Adrenal gland (tissue), 9 donors: ENCODE measurements at regions not wholly inside any gene's neighbourhood (a gene's known extent, or its start where the extent isn't known, plus 50 kb on each side); places are given as distances from the start of the nearest gene placed in this dataset.

Experiments used
- DNase-seq, 7 donors: peaks; one replicate each; pipeline ENCODE4 v3.0.0-alpha.2; 2019 to 2020
- H3K27ac ChIP-seq, 5 donors: fragments of 200-600 bp; sonication (generic) in 4 of 5; 1 replicate in 3 of 5; 2 replicates in 2 of 5; pipeline versions ENCODE4 v1.5.1 to v1.8.0; 2016 to 2020; ENCODE audit warnings: mild to moderate bottlenecking in 1 of 5
- H3K27me3 ChIP-seq: fragments of 200-600 bp; 2 replicates; pipeline ENCODE4 v1.8.0; 2021
- H3K36me3 ChIP-seq, 2 donors: fragments of 200-600 bp; replicated peaks in 1 of 2; 1 replicate in 1 of 2; 2 replicates in 1 of 2; pipeline versions ENCODE4 v1.5.1 to v1.8.0; 2018 to 2022
- H3K4me1 ChIP-seq, 2 donors: fragments of 200-600 bp; replicated peaks in 1 of 2; 1 replicate in 1 of 2; 2 replicates in 1 of 2; pipeline versions ENCODE4 v1.5.1 to v1.8.0; 2018 to 2021
- H3K4me3 ChIP-seq, 4 donors: fragments of 200-600 bp; sonication (generic) in 3 of 4; one replicate each; pipeline ENCODE4 v1.5.1; 2016 to 2018
- H3K9me3 ChIP-seq, 3 donors: fragments of 200-600 bp; sonication (generic) in 1 of 3; replicated peaks in 1 of 3; 1 replicate in 2 of 3; 2 replicates in 1 of 3; pipeline versions ENCODE4 v1.5.1 to v1.8.0; 2016 to 2021
- CTCF ChIP-seq, 6 experiments: fragments of 450-650 bp in 4 of 6; fragments of 200-600 bp in 2 of 6; sonication (generic) in 1 of 6; IDR thresholded peaks; 1 replicate in 5 of 6; 2 replicates in 1 of 6; pipeline versions ENCODE4 v1.5.1 to v1.8.0; 2016 to 2021; ENCODE audit warnings: antibody characterized with exemption in 6 of 6, mild to moderate bottlenecking in 2 of 6, moderate library complexity in 1 of 6
- POLR2A ChIP-seq, 2 donors: fragments of 450-650 bp; IDR thresholded peaks; one replicate each; pipeline ENCODE4 v1.6.1; 2017; ENCODE audit warnings: antibody characterized with exemption in 2 of 2, mild to moderate bottlenecking in 2 of 2, moderate library complexity in 1 of 2
- WGBS, 4 donors: extraction: QIAGEN DNeasy Blood & Tissue Kit in 2 of 4; methylation state at CpG; one replicate each; pipeline versions ENCODE4 v1.1.5 to v1.1.7; 2013 to 2017; 5-methylcytosine and 5-hydroxymethylcytosine counted together
- intact Hi-C, 2 donors: fragments of 100-400 bp; cut with DNase I; formaldehyde crosslinking; loops; one replicate each; pipeline versions ENCODE4 v1.14.1 to v1.15.0; 2022 to 2023
- donor health status: healthy with polysubstance abuse.
- donor health status: Bipolar disorder and iron deficiency.
- donor health status: DM: yes; HTN: yes; CAD: no.
- donor health status: DM: no; HTN: no; CAD: no.
- donor health status: DM: no; HTN: no; CAD: no.

DNA sequence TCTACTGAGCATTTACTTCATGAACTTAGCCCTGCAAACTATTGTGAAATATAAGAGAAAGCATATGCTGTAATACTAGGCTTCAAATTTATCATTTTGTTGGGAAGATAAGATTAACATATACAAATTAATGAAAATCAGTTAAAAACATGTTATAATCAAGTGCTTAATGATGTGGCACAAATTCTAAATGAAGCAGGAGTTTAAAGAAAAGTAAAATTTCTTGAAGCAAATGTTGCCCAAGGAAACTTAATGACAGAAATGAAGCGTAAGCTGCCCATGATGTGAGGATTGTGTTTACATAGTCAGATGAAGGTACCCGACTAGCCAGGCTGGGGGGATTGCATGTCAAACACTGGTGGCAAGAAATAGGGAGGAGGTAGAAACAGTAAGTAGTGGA lies 103.1 kb upstream of the GAP43 start:
- Histone ChIP-seq H3K9me3 (no peaks in the 10 kb centered on the region), H3K4me3 (no peak overlapping the region), H3K36me3 (no peaks in the 10 kb centered on the region), H3K4me1 (no peaks in the 10 kb centered on the region), H3K27ac (no peak overlapping the region), H3K27me3 (no peaks in the 10 kb centered on the region)
- no peak for TF ChIP-seq POLR2A (IDR thresholded peaks at IDR 0.05)
- DNase-seq, result no peak
- intact Hi-C loops, result no loop called here
- WGBS, 4 donors, result 75 to 81% (median 78%) methylated on average over 2 of the region's 2 CpGs

DNA sequence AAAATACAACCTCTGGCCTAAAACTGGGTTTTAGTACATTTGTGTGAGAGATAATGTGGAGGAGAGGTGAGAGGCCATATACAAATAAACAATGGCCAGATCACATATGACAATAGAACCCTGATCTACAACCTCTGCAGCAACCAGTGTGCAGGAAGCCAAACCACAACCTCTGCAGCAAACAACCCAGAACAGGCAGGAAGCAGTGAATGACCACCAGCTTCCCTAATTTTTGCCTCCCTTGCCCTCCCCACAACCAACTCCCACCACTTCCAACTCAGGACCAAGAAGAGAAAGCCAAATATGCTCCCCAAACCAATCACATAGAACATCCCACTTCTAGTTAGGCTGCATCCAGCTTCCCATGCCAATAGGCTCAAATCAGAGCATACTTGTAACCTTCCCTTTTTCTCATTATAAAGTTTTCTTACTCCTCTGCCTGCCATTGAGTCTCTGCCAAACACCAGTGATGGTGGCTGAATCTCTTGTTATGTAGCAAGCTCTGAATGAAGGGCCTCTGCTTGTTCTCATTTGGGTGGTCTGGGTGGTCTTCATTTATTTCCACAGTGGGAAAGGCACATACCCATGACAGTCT lies 102.6 kb upstream of the GAP43 start:
- intact Hi-C loops, result no loop called here
- no peaks in the 10 kb centered on the region for H3K27me3 ChIP-seq

GRCh38 chr3:115523458-115523857 lies 99.9 kb upstream of the GAP43 start:
- no peaks in the 10 kb centered on the region for H3K36me3 ChIP-seq

More for the DNA sequence above, 102.6 kb upstream of the GAP43 start:
- no peak for DNase-seq
- H3K36me3 ChIP-seq, result no peaks in the 10 kb centered on the region
- no peaks in the 10 kb centered on the region for H3K4me1 ChIP-seq
- H3K9me3 ChIP-seq, result no peaks in the 10 kb centered on the region
- TF ChIP-seq CTCF (IDR thresholded peaks at IDR 0.05) (no peak), POLR2A (IDR thresholded peaks at IDR 0.05) (no peak)
- no peak overlapping the region for H3K4me3 ChIP-seq
- no peak overlapping the region for H3K27ac ChIP-seq

GRCh38 chr3:115524549-115524948 lies 98.8 kb upstream of the GAP43 start:
- WGBS, 4 donors, result 40 to 69% (median 65%) methylated on average over 2 of the region's 2 CpGs
- TF ChIP-seq POLR2A (IDR thresholded peaks at IDR 0.05), result no peak
- no peak for TF ChIP-seq CTCF (IDR thresholded peaks at IDR 0.05)
- intact Hi-C loops, result no loop called here
- Histone ChIP-seq H3K36me3 (no peaks in the 10 kb centered on the region), H3K9me3 (no peaks in the 10 kb centered on the region), H3K27ac (no peak overlapping the region), H3K4me1 (no peaks in the 10 kb centered on the region), H3K27me3 (no peaks in the 10 kb centered on the region), H3K4me3 (no peak overlapping the region)
- DNase-seq, result no peak

More at GRCh38 chr3:115523458-115523857, 99.9 kb upstream of the GAP43 start:
- no peak for DNase-seq
- TF ChIP-seq POLR2A (IDR thresholded peaks at IDR 0.05), result no peak
- no peak for TF ChIP-seq CTCF (IDR thresholded peaks at IDR 0.05)
- Histone ChIP-seq H3K4me3 (no peak overlapping the region), H3K27ac (no peak overlapping the region), H3K27me3 (no peaks in the 10 kb centered on the region), H3K4me1 (no peaks in the 10 kb centered on the region), H3K9me3 (no peaks in the 10 kb centered on the region)
- 81 to 96% (median 85%) methylated on average over 1 of the region's 1 CpG for WGBS, 4 donors
- intact Hi-C loops, result no loop called here

GRCh38 chr3:115525731-115526130 lies 97.6 kb upstream of the GAP43 start:
- Histone ChIP-seq H3K4me1 (no peaks in the 10 kb centered on the region), H3K27me3 (no peaks in the 10 kb centered on the region), H3K4me3 (no peak overlapping the region), H3K27ac (no peak overlapping the region), H3K36me3 (no peaks in the 10 kb centered on the region), H3K9me3 (no peaks in the 10 kb centered on the region)
- WGBS, 4 donors, result 61 to 85% (median 75%) methylated on average over 1 of the region's 1 CpG
- no peak for TF ChIP-seq CTCF (IDR thresholded peaks at IDR 0.05)
- no peak for TF ChIP-seq POLR2A (IDR thresholded peaks at IDR 0.05)
- DNase-seq, result no peak
- intact Hi-C loops, result no loop called here
